ENCODE measurements at regions not wholly inside any gene's neighbourhood (a gene's known extent, or its start where the extent isn't known, plus 50 kb on each side); places are given as distances from the start of the nearest gene placed in this dataset.

DNA sequence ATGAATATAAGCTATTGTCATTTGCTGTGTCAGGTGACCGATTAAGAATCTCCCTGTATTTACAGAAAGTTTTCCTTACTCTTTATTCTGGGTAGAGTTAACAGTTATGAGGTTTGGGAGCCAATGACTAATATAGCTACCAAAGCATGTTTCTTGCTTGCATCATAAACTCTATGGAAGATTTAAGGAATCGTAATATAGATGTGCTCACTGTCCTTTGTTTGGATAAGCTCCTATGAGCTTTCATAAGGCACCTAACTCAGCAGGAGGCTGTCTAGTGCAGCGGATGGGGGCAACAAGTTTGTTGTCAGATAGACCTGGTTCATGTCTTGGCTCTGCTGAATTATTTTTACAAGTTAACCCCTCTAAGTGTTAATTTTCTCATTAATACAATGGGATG, 75.0 kb upstream of the PAQR3 start:
- H3K27me3 ChIP-seq (replicated peaks; ENCODE audit: control insufficient read depth, insufficient read depth, low read length): no peaks in the 10 kb centered on the region
- DNase-seq (ENCODE audit: extremely low read depth, insufficient read length): no peak
- H3K4me3 ChIP-seq (replicated peaks; ENCODE audit: low read depth, low read length): no peak overlapping the region
- no peaks in the 10 kb centered on the region for H3K36me3 ChIP-seq (ENCODE audit: control insufficient read depth, insufficient read depth, low read length)
- TF ChIP-seq, protein P1, sequence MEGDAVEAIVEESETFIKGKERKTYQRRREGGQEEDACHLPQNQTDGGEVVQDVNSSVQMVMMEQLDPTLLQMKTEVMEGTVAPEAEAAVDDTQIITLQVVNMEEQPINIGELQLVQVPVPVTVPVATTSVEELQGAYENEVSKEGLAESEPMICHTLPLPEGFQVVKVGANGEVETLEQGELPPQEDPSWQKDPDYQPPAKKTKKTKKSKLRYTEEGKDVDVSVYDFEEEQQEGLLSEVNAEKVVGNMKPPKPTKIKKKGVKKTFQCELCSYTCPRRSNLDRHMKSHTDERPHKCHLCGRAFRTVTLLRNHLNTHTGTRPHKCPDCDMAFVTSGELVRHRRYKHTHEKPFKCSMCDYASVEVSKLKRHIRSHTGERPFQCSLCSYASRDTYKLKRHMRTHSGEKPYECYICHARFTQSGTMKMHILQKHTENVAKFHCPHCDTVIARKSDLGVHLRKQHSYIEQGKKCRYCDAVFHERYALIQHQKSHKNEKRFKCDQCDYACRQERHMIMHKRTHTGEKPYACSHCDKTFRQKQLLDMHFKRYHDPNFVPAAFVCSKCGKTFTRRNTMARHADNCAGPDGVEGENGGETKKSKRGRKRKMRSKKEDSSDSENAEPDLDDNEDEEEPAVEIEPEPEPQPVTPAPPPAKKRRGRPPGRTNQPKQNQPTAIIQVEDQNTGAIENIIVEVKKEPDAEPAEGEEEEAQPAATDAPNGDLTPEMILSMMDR (IDR thresholded peaks at IDR 0.05; ENCODE audit: insufficient read depth, low read length, poor library complexity, severe bottlenecking): no peak

DNA sequence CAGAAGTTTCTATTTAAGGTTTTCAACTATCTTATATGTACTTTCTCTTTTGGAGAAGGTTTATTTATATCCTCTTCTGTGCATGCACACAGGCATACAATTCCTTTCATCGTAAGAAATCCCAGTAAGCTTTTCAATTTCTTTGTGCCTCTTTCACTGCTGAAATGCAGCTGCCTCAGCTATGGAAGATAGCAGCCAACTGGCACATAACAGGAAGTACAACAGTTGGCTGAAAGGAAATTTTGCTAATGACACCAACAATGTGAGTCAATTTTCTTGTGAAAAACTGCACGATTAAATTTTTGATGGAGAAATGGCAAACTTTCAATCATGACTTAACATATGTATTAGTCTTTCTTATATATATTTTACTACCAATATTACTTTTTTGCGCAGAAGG, 74.5 kb upstream of the PAQR3 start:
- Histone ChIP-seq H3K36me3 (ENCODE audit: control insufficient read depth, insufficient read depth, low read length) (no peaks in the 10 kb centered on the region), H3K27me3 (replicated peaks; ENCODE audit: control insufficient read depth, insufficient read depth, low read length) (no peaks in the 10 kb centered on the region), H3K4me3 (replicated peaks; ENCODE audit: low read depth, low read length) (no peak overlapping the region)
- no peak for DNase-seq (ENCODE audit: extremely low read depth, insufficient read length)
- TF ChIP-seq, protein P1 (IDR thresholded peaks at IDR 0.05; ENCODE audit: insufficient read depth, low read length, poor library complexity, severe bottlenecking): no peak

DNA sequence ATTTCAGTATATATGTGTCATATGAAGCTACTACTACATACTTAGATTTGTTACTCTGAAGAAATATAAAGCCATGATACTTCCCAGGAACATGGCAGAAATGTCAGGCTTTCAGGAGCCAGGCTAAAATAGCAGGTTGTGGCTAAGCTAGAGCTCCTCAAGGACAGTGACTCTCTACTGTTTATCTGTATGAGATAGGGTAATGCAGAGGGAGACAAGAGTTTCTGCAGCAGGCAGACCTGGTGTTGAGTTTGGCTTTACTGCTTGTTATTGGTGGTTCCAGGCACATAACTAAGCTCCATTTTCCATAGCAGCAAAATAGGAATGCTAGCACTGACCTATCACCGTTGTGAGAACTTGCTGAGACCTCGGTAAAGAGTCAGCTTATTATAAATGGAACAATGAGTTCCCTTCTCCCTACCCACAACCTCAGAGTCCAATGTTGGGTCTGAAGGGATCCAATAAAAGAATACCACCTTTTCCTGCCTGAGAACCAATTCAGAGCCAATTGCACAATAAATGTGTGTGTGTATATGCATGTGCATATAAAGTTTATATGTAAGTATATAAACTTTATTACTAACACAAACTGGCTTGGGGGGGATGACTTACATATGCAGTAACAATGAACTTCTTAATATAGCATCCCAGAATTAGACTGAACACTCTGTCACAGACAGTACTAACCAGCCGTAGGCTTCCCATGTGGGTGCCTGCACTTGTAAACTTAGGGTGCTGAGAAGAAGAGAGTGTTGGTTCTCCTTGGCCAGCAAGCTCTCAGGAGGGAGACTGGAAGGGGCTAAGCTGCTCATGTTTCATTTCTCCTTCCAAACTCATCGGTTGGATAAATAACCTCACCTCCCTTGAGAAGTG, 51.9 kb upstream of the PAQR3 start:
- H3K27me3 ChIP-seq (replicated peaks; ENCODE audit: control insufficient read depth, insufficient read depth, low read length): no peaks in the 10 kb centered on the region
- TF ChIP-seq, protein P1 (IDR thresholded peaks at IDR 0.05; ENCODE audit: insufficient read depth, low read length, poor library complexity, severe bottlenecking): no peak
- no peaks in the 10 kb centered on the region for H3K36me3 ChIP-seq (ENCODE audit: control insufficient read depth, insufficient read depth, low read length)
- H3K4me3 ChIP-seq (replicated peaks; ENCODE audit: low read depth, low read length): no peak overlapping the region
- no peak for DNase-seq (ENCODE audit: extremely low read depth, insufficient read length)

DNA sequence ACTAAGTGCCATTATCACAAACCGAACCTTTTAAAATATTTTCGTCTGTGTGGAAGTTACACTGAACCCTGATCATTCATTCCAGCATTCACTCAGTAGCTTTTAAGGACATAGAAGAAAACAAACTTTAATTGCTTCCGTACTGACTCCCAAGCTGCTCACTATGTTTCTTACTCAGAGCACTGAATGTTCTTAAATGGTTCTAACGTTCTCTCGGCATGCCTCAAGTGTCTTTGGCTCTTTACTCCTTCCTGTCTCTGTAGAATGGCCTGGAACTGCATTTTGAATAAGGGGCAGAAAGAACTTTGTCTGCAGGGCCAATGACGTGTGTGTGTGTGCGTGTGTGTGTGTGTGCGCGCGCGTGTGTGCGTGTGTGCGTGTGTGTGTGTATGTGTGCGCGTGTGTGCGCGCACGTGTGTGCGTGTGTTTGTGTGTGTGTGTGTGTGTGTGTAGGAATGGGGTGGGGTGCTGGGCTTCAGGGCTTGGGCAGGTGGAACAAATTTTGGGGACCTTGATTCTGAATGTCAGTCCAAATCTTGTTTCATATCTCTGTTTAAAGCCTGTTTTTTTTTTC, 50.5 kb upstream of the PAQR3 start:
- Histone ChIP-seq H3K27me3 (replicated peaks; ENCODE audit: control insufficient read depth, insufficient read depth, low read length) (no peaks in the 10 kb centered on the region), H3K36me3 (ENCODE audit: control insufficient read depth, insufficient read depth, low read length) (no peaks in the 10 kb centered on the region), H3K4me3 (replicated peaks; ENCODE audit: low read depth, low read length) (no peak overlapping the region)
- TF ChIP-seq, protein P1 (IDR thresholded peaks at IDR 0.05; ENCODE audit: insufficient read depth, low read length, poor library complexity, severe bottlenecking): no peak
- DNase-seq (ENCODE audit: extremely low read depth, insufficient read length): no peak
